ENCODE measurements at regions not wholly inside any gene's neighbourhood (a gene's known extent, or its start where the extent isn't known, plus 50 kb on each side); places are given as distances from the start of the nearest gene placed in this dataset.

GRCh38 chr5:17872204-17872603, 237.9 kb downstream of the TAF11L14 start:
- WGBS, 4 donors = 69 to 73% (median 70%) methylated on average over 4 of the region's 4 CpGs
- no peak for DNase-seq
- peaks cover 0 to 7% (median 0%) of the 10 kb centered on the region in 3 donors for H3K9me3 ChIP-seq (replicated peaks in 1 of 3)

GRCh38 chr5:17878541-17878940, 244.3 kb downstream of the TAF11L14 start:
- WGBS, 4 donors = 89 to 92% (median 90%) methylated on average over 2 of the region's 2 CpGs
- intact Hi-C loops (cut with DNase I) = no loop called here
- DNase-seq = no peak
- H3K4me1 ChIP-seq (replicated peaks in 1 of 2) = no peaks in the 10 kb centered on the region
- H3K9me3 ChIP-seq (replicated peaks in 1 of 3) = no peaks in the 10 kb centered on the region
- TF ChIP-seq CTCF (IDR thresholded peaks at IDR 0.05) (no peak), POLR2A (IDR thresholded peaks at IDR 0.05) (no peak)
- no peak overlapping the region for H3K4me3 ChIP-seq
- H3K36me3 ChIP-seq (replicated peaks in 1 of 2) = no peaks in the 10 kb centered on the region
- H3K27me3 ChIP-seq = no peaks in the 10 kb centered on the region
- no peak overlapping the region for H3K27ac ChIP-seq

More at GRCh38 chr5:17872204-17872603, 237.9 kb downstream of the TAF11L14 start:
- no peaks in the 10 kb centered on the region for H3K36me3 ChIP-seq (replicated peaks in 1 of 2)
- no peak overlapping the region for H3K27ac ChIP-seq
- no peak overlapping the region for H3K4me3 ChIP-seq
- TF ChIP-seq CTCF (IDR thresholded peaks at IDR 0.05) = no peak
- no peak for TF ChIP-seq POLR2A (IDR thresholded peaks at IDR 0.05)
- no peaks in the 10 kb centered on the region for H3K27me3 ChIP-seq
- intact Hi-C loops (cut with DNase I) = no loop called here
- H3K4me1 ChIP-seq (replicated peaks in 1 of 2) = no peaks in the 10 kb centered on the region

GRCh38 chr5:17879276-17879675, 245.0 kb downstream of the TAF11L14 start:
- DNase-seq = no peak
- Histone ChIP-seq H3K36me3 (replicated peaks in 1 of 2) (no peaks in the 10 kb centered on the region), H3K4me3 (no peak overlapping the region), H3K9me3 (replicated peaks in 1 of 3) (no peaks in the 10 kb centered on the region), H3K27me3 (no peaks in the 10 kb centered on the region), H3K4me1 (replicated peaks in 1 of 2) (no peaks in the 10 kb centered on the region), H3K27ac (no peak overlapping the region)
- no peak for TF ChIP-seq POLR2A (IDR thresholded peaks at IDR 0.05)
- no peak for TF ChIP-seq CTCF (IDR thresholded peaks at IDR 0.05)
- WGBS, 4 donors = 87 to 96% (median 93%) methylated on average over 2 of the region's 2 CpGs
- intact Hi-C loops (cut with DNase I) = no loop called here

- no peaks in the 10 kb centered on the region for H3K9me3 ChIP-seq (replicated peaks in 1 of 3)
- no peak overlapping the region for H3K4me3 ChIP-seq
- intact Hi-C loops (cut with DNase I) = no loop called here
- DNase-seq = no peak
- no peaks in the 10 kb centered on the region for H3K27me3 ChIP-seq
- no peak for TF ChIP-seq CTCF (IDR thresholded peaks at IDR 0.05)
- no peak overlapping the region for H3K27ac ChIP-seq
- no peaks in the 10 kb centered on the region for H3K4me1 ChIP-seq (replicated peaks in 1 of 2)
- H3K36me3 ChIP-seq (replicated peaks in 1 of 2) = no peaks in the 10 kb centered on the region
- WGBS, 4 donors = 66 to 82% (median 81%) methylated on average over 4 of the region's 4 CpGs
These were observed 246.6 kb downstream of the TAF11L14 start for GRCh38 chr5:17880869-17881268.

Data from adrenal gland (tissue), 9 donors.